HS-27A (cell line): ENCODE measurements at regions not wholly inside any gene's neighbourhood (a gene's known extent, or its start where the extent isn't known, plus 50 kb on each side); places are given as distances from the start of the nearest gene placed in this dataset.
A peak's percentile ranks its signal among the peaks of the same experiment; 100 is the strongest.
"Not testable (repeated sequence)": the region's sequence is repeated elsewhere in the genome, so short reads cannot be mapped to it uniquely, and the experiment has no call there.

ENCODE experiments used
- DNase-seq: peaks from one replicate; pipeline ENCODE4 v3.0.0-alpha.2; 2012; ENCODE audit warnings: low read depth, missing footprints

DNA sequence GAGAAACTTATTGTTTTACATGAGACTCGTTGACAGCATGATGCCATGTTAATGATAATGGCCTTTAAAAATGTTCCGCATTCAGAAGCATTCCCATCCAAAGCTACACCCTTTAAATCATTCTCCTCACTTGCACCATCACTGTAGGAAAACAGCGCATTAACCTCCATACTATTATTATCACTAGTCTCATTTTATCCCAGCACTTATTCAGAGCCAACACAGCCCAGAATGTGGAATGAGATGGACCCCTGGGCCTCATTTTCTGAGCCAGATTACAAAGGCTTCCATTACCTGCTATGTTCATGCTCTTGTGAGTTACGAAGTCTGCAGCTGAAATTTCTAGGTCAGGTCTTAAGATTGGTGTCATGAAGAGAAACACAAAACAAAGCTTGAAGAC lies 159.4 kb downstream of the HS3ST3A1 start:
- no peak for DNase-seq

- no peak for DNase-seq
These were observed 159.9 kb downstream of the HS3ST3A1 start for GRCh38 chr17:13441873-13442272.

DNA sequence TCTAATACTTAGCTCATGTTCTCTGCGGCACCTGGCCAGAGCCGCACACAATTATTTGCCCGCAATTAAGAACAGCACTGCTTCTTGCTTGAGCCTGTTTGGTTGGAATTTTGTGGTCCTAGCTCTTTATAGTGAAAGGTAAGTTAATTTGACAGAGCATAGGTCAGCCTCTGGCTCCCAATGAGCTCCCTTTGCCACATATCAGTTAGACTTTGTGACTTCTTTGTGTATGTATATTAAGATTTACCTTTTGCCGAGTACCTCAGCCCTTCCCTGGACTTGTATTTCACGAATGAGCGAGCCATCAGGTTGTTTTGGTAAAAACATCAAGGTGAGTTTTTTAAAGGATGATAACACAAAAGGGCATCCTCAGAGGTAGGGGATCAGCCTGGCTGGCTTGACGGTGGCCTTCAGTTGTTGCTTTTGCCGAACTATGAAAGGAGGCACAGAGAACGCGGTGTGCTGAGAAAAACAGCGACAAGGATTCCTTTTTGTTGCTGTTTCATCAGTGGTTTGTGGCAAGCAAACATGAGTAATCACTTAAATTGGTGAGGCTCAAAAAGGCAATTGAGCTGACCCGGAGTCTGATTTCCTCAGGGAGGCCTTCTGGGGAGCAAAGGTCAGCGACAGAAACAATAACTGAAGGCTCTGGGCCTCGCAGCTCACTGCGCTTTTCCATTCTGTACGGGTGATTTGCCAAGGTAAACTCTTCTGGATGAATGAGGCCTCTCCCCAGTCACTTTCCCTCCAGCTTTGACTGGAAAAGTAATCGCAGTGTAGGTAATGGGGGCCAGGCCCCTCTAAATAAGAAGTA lies 163.6 kb downstream of the HS3ST3A1 start:
- DNase-seq, result no peak

- no peak for DNase-seq
These were observed 166.5 kb downstream of the HS3ST3A1 start for GRCh38 chr17:13435230-13435629.

- DNase-seq, result peak; percentile 22
These were observed 172.5 kb downstream of the HS3ST3A1 start for GRCh38 chr17:13429201-13429600.

DNA sequence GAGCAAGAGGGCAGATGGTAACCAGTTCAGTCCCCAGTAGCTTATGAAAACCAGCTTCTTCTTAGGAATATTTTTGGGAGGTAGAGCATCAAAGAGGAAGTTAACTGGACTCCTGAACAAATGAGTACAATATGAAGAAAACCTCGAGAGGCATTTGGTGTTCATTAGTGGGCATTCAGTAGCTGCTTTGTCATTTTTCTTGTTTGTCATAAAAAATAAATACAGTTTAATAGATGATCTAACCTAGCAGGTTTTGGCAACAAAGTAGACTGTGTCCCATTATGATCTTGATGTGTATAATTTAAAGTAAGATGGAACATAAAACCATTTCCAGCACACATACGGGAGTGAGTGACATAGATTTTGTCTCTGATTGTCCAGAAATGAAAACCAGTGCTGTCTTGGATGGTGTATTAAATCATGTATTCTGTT lies 173.1 kb downstream of the HS3ST3A1 start:
- DNase-seq, result no peak

DNA sequence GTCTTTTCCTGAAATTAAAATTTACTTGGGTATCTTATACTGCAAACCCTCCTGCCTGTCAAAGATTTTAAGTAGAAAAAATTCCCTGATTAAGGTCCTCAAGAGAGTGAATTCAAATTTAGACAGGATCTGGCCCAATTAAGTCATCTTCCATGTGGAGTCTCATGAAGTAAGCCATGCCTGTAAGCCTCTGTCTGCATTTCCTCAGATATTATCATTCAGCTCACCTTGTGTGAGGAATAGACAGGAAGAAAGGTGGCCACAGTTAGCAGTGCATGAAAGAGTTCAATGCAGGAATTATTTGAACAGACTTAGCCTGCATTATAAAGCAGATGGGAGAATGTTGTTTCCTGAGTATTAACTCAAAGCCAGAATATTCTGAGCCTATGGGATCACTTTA lies 174.7 kb downstream of the HS3ST3A1 start:
- DNase-seq, result no peak

GRCh38 chr17:13425390-13425789 lies 176.3 kb downstream of the HS3ST3A1 start:
- DNase-seq, result no peak

GRCh38 chr17:13421581-13422130 lies 180.1 kb downstream of the HS3ST3A1 start:
- DNase-seq, result no peak

DNA sequence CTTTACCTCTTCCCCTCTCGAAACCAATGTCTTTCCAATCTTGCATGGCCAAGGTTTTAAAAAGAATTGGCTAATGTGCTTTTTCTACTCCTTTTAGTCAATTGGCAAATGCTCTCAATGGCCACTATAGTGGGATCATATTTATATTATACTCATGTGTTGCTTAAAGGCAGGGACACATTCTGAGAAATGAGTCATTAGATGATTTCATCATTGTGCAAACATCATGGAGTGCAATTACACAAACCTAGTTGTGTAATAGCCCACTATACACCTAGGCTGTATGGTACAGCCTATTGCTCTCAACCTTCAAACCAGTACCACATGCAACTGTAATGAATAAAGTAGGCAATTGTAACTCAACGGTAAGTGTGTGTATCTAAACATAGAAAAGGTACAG lies 180.9 kb downstream of the HS3ST3A1 start:
- no peak for DNase-seq

GRCh38 chr17:13420418-13420826 lies 181.3 kb downstream of the HS3ST3A1 start:
- no peak for DNase-seq

DNA sequence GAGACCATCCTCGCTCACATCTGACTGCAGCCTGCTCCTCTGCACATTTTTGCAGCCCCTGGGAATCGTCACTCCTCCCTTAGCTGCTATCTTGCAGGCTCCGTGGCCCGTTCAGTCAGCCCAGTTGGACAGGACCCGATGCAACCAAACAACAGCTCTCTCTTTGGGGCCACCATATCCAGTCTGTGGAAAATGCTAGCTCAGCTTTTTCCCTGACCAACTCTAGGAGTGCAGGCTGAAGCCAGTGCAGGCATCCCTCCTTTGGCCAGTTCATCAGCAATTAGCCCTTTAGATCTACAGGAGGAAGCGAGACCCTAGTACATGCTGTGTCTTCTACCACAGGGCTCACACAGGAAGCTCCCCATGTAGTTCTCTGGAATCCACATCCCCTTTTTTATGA lies 182.1 kb downstream of the HS3ST3A1 start:
- no peak for DNase-seq

GRCh38 chr17:13418891-13419290 lies 182.8 kb downstream of the HS3ST3A1 start:
- DNase-seq, result no peak

- DNase-seq, result no peak
These were observed 184.3 kb downstream of the HS3ST3A1 start for GRCh38 chr17:13417381-13417950.

- DNase-seq, result no peak
These were observed 184.9 kb downstream of the HS3ST3A1 start for GRCh38 chr17:13416748-13417363.

DNA sequence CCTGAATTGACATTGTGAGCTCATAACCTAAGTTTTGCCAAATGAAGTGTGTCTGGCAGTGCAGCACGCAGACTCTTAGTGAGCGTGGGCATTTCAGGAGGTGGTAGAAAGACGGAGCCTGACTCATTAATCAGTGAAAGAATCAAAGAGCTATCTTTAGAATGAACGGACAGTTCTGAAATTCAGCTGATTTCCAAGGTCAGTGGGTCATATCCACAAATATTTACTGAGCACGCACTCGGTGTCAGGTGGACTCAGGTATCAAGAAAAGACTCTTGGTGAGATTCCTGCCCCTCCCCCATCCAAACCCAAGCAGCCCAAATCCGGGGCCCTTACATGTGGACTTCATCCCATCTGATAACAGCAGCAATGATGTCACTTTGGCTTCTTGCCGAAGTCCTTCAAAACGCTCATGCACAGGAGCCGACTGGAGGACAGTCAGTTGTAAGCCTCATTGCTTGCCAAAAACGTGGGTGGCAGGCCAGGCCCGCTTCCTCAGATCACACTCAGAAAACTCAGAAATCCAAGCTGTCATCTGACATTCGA lies 185.8 kb downstream of the HS3ST3A1 start:
- peak; percentile 20 for DNase-seq

DNA sequence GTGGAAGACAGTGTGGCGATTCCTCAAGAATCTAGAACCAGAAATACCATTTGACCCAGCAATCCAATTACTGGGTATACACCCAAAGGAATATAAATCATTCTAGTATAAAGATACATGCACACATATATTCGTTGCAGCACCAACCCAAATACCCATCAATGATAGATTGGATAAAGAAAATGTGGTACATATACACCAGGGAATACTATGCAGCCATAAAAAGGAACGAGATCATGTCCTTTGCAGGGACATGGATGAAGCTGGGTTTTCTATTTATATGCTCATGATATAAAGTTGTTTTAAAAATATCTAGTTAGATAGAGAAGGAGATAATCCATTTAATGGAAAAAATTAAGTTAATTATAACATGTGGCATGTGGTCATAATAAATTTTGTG lies 186.5 kb downstream of the HS3ST3A1 start:
- DNase-seq, result not testable (repeated sequence)

DNA sequence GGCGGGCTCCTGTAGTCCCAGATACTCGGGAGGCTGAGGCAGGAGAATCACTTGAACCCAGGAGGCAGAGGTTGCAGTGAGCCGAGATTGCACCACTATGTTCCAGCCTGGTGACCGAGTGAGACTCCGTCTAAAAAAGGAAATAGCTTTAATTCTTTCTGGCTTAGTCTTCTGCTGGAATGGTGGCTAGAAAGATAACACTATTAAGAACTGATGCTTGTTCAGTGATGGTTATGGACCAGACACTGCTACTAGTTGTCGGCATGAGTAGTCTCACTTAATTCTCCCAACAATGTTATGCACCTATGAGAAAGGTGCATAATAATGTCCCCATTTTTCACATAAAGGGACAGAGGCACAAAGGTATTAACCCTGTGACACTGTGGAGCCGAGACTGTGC lies 188.7 kb downstream of the HS3ST3A1 start:
- DNase-seq, result no peak

- DNase-seq, result no peak
These were observed 190.9 kb downstream of the HS3ST3A1 start for GRCh38 chr17:13410874-13411273.

- DNase-seq, result no peak
These were observed 191.5 kb downstream of the HS3ST3A1 start for GRCh38 chr17:13410214-13410613.

GRCh38 chr17:13409455-13409854 lies 192.3 kb downstream of the HS3ST3A1 start:
- DNase-seq, result no peak

- DNase-seq, result no peak
These were observed 194.3 kb downstream of the HS3ST3A1 start for GRCh38 chr17:13407381-13407780.

DNA sequence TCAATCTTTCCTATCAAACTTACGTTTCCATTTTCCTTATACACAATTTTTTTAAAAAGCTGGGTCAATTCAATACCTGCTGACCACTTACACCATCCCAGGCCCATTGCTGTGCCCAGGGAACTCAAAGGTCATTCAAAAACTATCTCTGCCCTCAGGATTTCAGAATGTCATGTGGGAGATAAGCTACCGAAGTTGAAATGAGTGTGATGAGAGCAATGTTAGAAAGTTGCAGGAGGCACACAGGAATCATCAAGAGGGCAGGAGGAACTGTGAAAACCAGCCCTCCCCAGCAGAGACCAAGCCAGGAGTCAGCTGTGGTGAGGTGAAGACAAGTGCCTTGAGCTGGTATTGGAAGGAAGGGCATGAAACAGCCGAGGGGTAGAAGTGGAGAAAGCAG lies 195.9 kb downstream of the HS3ST3A1 start:
- DNase-seq, result no peak
